Mucosa of descending colon (tissue), 3 donors: ENCODE measurements at regions not wholly inside any gene's neighbourhood (a gene's known extent, or its start where the extent isn't known, plus 50 kb on each side); places are given as distances from the start of the nearest gene placed in this dataset.

Experiments used
- ATAC-seq: fragments of 200-7000 bp; cut with Tn5 transposase; one replicate; pipeline ENCODE4 v1.9.1; 2020; ENCODE audit warnings: mild to moderate bottlenecking, moderate library complexity
- DNase-seq, 3 donors: peaks; one replicate each; pipeline ENCODE4 v3.0.0-alpha.2; 2020
- H3K36me3 ChIP-seq: fragments of 200-600 bp; one replicate; pipeline ENCODE4 v1.8.0; 2021; ENCODE audit warnings: low read depth, mild to moderate bottlenecking
- H3K4me1 ChIP-seq: fragments of 200-600 bp; one replicate; pipeline ENCODE4 v1.8.0; 2021; ENCODE audit warnings: low read depth, mild to moderate bottlenecking
- H3K4me3 ChIP-seq: fragments of 200-600 bp; one replicate; pipeline ENCODE4 v1.8.0; 2021; ENCODE audit warnings: mild to moderate bottlenecking
- H3K9me3 ChIP-seq: fragments of 200-600 bp; one replicate; pipeline ENCODE4 v1.8.0; 2021; ENCODE audit warnings: mild to moderate bottlenecking
- intact Hi-C, 2 donors: fragments of 100-400 bp; cut with DNase I in 1 of 2; cut with micrococcal nuclease in 1 of 2; formaldehyde crosslinking; loops; one replicate each; pipeline versions ENCODE4 v1.11.0 to v1.11.1; 2022; cut with DNase I, micrococcal nuclease
- TF ChIP-seq, protein P1 (sequence below): fragments of 200-600 bp; IDR thresholded peaks from one replicate; pipeline ENCODE4 v1.8.0; 2022; ENCODE audit warnings: antibody characterized with exemption, mild to moderate bottlenecking
- donor health status: DM: no; HTN: no; CAD: no; lungs with moderate emphysema.
- donor health status: DM: no; HTN: no; CAD: no.
- donor health status: DM: no; HTN: yes; CAD: no.

DNA sequence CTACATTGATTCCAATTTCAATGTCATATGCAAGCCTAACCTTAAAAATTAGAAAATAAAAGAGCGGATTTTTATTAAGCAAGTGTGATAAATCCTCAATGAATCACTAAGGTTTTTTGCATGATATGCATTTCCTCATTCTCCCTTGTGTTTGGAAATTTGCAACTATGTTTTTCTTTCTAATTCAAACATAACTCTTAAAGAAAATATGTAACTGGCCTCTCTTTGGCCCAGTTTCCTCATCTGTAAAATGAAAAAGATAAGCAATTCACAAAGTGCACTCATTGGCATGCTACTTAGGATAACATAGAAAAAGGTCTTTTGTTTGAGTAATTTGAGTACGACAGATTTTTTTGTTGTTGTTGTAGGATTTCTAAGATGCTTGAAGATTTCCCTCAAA lies 295.5 kb downstream of the CDH11 start:
- intact Hi-C loops: no loop called here
- DNase-seq (no peak), ATAC-seq (no peak)
- Histone ChIP-seq H3K4me1 (no peaks in the 10 kb centered on the region), H3K9me3 (no peaks in the 10 kb centered on the region), H3K4me3 (no peak overlapping the region), H3K36me3 (no peaks in the 10 kb centered on the region)
- TF ChIP-seq, protein P1, sequence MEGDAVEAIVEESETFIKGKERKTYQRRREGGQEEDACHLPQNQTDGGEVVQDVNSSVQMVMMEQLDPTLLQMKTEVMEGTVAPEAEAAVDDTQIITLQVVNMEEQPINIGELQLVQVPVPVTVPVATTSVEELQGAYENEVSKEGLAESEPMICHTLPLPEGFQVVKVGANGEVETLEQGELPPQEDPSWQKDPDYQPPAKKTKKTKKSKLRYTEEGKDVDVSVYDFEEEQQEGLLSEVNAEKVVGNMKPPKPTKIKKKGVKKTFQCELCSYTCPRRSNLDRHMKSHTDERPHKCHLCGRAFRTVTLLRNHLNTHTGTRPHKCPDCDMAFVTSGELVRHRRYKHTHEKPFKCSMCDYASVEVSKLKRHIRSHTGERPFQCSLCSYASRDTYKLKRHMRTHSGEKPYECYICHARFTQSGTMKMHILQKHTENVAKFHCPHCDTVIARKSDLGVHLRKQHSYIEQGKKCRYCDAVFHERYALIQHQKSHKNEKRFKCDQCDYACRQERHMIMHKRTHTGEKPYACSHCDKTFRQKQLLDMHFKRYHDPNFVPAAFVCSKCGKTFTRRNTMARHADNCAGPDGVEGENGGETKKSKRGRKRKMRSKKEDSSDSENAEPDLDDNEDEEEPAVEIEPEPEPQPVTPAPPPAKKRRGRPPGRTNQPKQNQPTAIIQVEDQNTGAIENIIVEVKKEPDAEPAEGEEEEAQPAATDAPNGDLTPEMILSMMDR: no peak

- TF ChIP-seq, protein P1: no peak
- intact Hi-C loops: no loop called here
- Histone ChIP-seq H3K4me1 (no peaks in the 10 kb centered on the region), H3K9me3 (no peaks in the 10 kb centered on the region), H3K36me3 (no peaks in the 10 kb centered on the region), H3K4me3 (no peak overlapping the region)
- ATAC-seq (no peak), DNase-seq (no peak)
Measured at GRCh38 chr16:64823481-64824075, 298.3 kb downstream of the CDH11 start.

DNA sequence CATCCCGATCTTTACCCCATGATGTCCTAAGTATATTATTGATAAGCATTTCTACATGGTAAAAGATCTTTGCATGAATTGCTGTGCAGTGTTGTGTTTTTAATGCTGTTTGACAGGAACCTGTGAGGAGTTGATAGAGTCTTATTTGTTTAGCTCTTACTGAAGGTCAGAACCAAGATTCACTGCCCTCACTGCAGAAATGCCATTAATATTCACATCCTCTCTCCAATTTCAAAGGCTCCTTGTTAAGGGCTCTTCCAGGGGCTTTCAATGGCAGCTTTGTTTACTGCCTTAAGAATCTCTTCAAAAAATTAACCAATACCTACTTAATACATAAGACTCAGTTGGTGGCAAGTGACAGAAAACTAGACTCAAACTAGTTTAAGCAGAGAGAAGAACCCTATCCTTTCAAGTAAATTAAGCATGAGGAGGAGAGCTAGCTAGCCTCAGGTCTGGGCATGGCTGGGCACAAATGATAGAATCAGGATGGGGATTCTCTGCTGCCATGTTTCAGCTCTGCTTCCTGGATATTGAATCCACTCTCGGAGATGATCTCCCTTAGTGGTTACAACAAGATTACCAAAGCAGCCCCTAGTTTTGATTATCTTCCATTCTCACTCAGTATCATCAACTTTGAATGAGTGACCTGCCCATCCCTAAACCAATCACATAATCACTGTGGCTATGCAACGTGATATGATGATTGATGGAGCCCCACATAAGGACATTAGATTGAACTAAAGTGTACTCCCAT lies 311.8 kb downstream of the CDH11 start:
- ATAC-seq (no peak), DNase-seq (no peak)
- Histone ChIP-seq H3K9me3 (no peaks in the 10 kb centered on the region), H3K4me1 (no peaks in the 10 kb centered on the region), H3K4me3 (no peak overlapping the region), H3K36me3 (no peaks in the 10 kb centered on the region)
- intact Hi-C loops: no loop called here
- TF ChIP-seq, protein P1: no peak

GRCh38 chr16:64808474-64808873 lies 313.4 kb downstream of the CDH11 start:
- intact Hi-C loops: no loop called here
- Histone ChIP-seq H3K9me3 (no peaks in the 10 kb centered on the region), H3K4me3 (no peak overlapping the region), H3K4me1 (no peaks in the 10 kb centered on the region), H3K36me3 (no peaks in the 10 kb centered on the region)
- TF ChIP-seq, protein P1: no peak
- ATAC-seq (no peak), DNase-seq (no peak)

- Histone ChIP-seq H3K36me3 (no peaks in the 10 kb centered on the region), H3K4me3 (no peak overlapping the region), H3K4me1 (no peaks in the 10 kb centered on the region), H3K9me3 (no peaks in the 10 kb centered on the region)
- ATAC-seq (no peak), DNase-seq (no peak)
- TF ChIP-seq, protein P1: no peak
- intact Hi-C loops: no loop called here
Measured at GRCh38 chr16:64791756-64792155, 330.1 kb downstream of the CDH11 start.
